ENCODE measurements at regions not wholly inside any gene's neighbourhood (a gene's known extent, or its start where the extent isn't known, plus 50 kb on each side); places are given as distances from the start of the nearest gene placed in this dataset.

DNA sequence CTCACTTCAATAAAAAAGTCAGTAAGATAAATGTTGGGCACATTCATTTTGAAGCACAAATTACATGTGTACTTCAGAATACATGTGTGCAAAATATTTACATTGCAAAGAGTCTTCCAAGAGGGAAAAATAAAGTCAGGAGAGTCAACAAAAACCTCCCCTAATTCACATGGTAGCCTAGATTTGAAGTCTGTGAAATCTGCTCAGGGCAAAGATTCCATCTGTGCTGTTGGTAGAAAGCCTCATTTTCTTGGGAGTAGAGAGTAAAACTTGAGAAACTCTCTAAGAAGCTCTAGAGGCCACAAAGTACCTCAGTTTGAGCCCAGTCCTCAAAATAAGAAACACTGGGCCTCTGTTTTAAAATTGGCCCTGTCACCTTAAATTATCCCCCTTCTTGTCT lies 303.4 kb downstream of the RAB28 start:
- Mint-ChIP-seq H3K4me1 (ENCODE audit: low read depth, unreplicated experiment) (no peaks in the 10 kb centered on the region), H3K9me3 (ENCODE audit: unreplicated experiment) (peaks cover 6% of the 10 kb centered on the region), H3K27me3 (ENCODE audit: insufficient read depth, unreplicated experiment) (no peaks in the 10 kb centered on the region), H3K4me3 (ENCODE audit: unreplicated experiment) (no peak overlapping the region), H3K27ac (ENCODE audit: unreplicated experiment) (no peak overlapping the region), H3K36me3 (ENCODE audit: insufficient read depth, unreplicated experiment) (no peaks in the 10 kb centered on the region)
- Histone ChIP-seq H3K4me3 (ENCODE audit: low read depth, low read length) (no peak overlapping the region), H3K9me3 (no peaks in the 10 kb centered on the region), H3K36me3 (ENCODE audit: control insufficient read depth, insufficient read depth, low read length) (no peaks in the 10 kb centered on the region), H3K4me1 (no peaks in the 10 kb centered on the region), H3K27me3 (replicated peaks; ENCODE audit: control insufficient read depth, insufficient read depth, low read length) (no peaks in the 10 kb centered on the region)
- BruUV-seq (replicated peaks) = no TSS peak
- TF ChIP-seq, protein P1, sequence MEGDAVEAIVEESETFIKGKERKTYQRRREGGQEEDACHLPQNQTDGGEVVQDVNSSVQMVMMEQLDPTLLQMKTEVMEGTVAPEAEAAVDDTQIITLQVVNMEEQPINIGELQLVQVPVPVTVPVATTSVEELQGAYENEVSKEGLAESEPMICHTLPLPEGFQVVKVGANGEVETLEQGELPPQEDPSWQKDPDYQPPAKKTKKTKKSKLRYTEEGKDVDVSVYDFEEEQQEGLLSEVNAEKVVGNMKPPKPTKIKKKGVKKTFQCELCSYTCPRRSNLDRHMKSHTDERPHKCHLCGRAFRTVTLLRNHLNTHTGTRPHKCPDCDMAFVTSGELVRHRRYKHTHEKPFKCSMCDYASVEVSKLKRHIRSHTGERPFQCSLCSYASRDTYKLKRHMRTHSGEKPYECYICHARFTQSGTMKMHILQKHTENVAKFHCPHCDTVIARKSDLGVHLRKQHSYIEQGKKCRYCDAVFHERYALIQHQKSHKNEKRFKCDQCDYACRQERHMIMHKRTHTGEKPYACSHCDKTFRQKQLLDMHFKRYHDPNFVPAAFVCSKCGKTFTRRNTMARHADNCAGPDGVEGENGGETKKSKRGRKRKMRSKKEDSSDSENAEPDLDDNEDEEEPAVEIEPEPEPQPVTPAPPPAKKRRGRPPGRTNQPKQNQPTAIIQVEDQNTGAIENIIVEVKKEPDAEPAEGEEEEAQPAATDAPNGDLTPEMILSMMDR (IDR thresholded peaks at IDR 0.05; ENCODE audit: insufficient read depth in 1 of 2, low read depth in 1 of 2, low read length in 1 of 2, severe bottlenecking in 1 of 2, unreplicated experiment in 1 of 2) = no peak
- intact Hi-C loops (cut with micrococcal nuclease; ENCODE audit: unreplicated experiment) = no loop called here
- POLR2A ChIA-PET = no interaction called here
- CTCF ChIA-PET = no interaction called here
- DNase-seq = no peak

DNA sequence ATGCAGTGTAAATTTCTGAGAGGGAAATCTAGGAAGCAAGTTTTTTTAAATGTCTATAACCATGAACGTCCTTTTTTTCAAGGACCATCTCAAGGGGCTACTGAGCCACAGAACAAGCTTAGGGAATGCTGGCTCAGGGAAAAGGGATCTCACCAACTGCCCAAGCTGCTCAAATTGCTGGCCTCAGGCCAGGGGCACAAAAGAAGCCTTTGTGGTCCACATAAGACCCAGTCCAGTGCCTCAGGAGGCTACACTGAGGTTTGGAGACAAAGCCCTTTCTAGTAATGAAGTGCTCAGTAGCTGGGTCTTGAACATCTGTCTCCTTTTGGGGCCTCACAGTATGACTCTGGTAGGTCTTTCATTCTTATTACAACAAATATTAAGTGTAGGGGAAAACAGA lies 305.5 kb downstream of the RAB28 start:
- H3K27ac Mint-ChIP-seq (ENCODE audit: unreplicated experiment) = no peak overlapping the region
- Histone ChIP-seq H3K4me1 (no peaks in the 10 kb centered on the region), H3K27me3 (replicated peaks; ENCODE audit: control insufficient read depth, insufficient read depth, low read length) (no peaks in the 10 kb centered on the region), H3K36me3 (ENCODE audit: control insufficient read depth, insufficient read depth, low read length) (no peaks in the 10 kb centered on the region), H3K9me3 (no peaks in the 10 kb centered on the region), H3K4me3 (ENCODE audit: low read depth, low read length) (no peak overlapping the region)
- no peak overlapping the region for H3K4me3 Mint-ChIP-seq (ENCODE audit: unreplicated experiment)
- TF ChIP-seq, protein P1 (IDR thresholded peaks at IDR 0.05; ENCODE audit: insufficient read depth in 1 of 2, low read depth in 1 of 2, low read length in 1 of 2, severe bottlenecking in 1 of 2, unreplicated experiment in 1 of 2) = no peak
- no peak for DNase-seq
- intact Hi-C loops (cut with micrococcal nuclease; ENCODE audit: unreplicated experiment) = no loop called here
- no peaks in the 10 kb centered on the region for H3K27me3 Mint-ChIP-seq (ENCODE audit: insufficient read depth, unreplicated experiment)
- ChIA-PET CTCF (no interaction called here), POLR2A (no interaction called here)
- H3K4me1 Mint-ChIP-seq (ENCODE audit: low read depth, unreplicated experiment) = no peaks in the 10 kb centered on the region
- no TSS peak for BruUV-seq (replicated peaks)
- H3K36me3 Mint-ChIP-seq (ENCODE audit: insufficient read depth, unreplicated experiment) = no peaks in the 10 kb centered on the region
- no peaks in the 10 kb centered on the region for H3K9me3 Mint-ChIP-seq (ENCODE audit: unreplicated experiment)

DNA sequence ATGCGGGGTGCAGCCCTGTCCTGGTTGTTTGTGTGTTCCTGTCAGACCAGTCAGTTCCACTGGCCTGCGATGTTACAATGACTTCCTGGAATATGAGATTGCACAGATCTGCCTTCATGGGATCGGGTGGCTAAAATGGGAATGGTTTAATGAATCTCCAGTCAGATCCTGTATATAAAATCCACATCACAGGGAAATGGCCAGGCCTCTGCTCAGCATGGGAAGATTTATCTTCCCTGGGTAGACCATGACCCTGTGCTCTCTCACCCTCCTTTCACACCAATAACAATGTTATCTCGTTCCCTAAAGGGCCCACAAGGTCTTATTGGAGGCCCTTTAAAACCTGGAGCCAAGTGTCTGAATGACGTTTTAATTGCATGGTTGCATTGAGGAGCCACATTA lies 307.4 kb downstream of the RAB28 start:
- intact Hi-C loops (cut with micrococcal nuclease; ENCODE audit: unreplicated experiment) = no loop called here
- H3K4me3 ChIP-seq (ENCODE audit: low read depth, low read length) = no peak overlapping the region

More for the DNA sequence above, 307.4 kb downstream of the RAB28 start:
- no peaks in the 10 kb centered on the region for H3K27me3 Mint-ChIP-seq (ENCODE audit: insufficient read depth, unreplicated experiment)
- no peaks in the 10 kb centered on the region for H3K4me1 Mint-ChIP-seq (ENCODE audit: low read depth, unreplicated experiment)
- ChIA-PET CTCF (no interaction called here), POLR2A (no interaction called here)
- Histone ChIP-seq H3K9me3 (no peaks in the 10 kb centered on the region), H3K36me3 (ENCODE audit: control insufficient read depth, insufficient read depth, low read length) (no peaks in the 10 kb centered on the region), H3K4me1 (no peaks in the 10 kb centered on the region), H3K27me3 (replicated peaks; ENCODE audit: control insufficient read depth, insufficient read depth, low read length) (no peaks in the 10 kb centered on the region)
- no TSS peak for BruUV-seq (replicated peaks)
- H3K36me3 Mint-ChIP-seq (ENCODE audit: insufficient read depth, unreplicated experiment) = no peaks in the 10 kb centered on the region
- DNase-seq = no peak
- no peak overlapping the region for H3K4me3 Mint-ChIP-seq (ENCODE audit: unreplicated experiment)
- no peak overlapping the region for H3K27ac Mint-ChIP-seq (ENCODE audit: unreplicated experiment)
- no peaks in the 10 kb centered on the region for H3K9me3 Mint-ChIP-seq (ENCODE audit: unreplicated experiment)
- TF ChIP-seq, protein P1 (IDR thresholded peaks at IDR 0.05; ENCODE audit: insufficient read depth in 1 of 2, low read depth in 1 of 2, low read length in 1 of 2, severe bottlenecking in 1 of 2, unreplicated experiment in 1 of 2) = no peak

Data from Caco-2 (cell line).